NCI-H146 treated with DMSO at 0.1 percent for 48 hours (cell line): ENCODE measurements at regions not wholly inside any gene's neighbourhood (a gene's known extent, or its start where the extent isn't known, plus 50 kb on each side); places are given as distances from the start of the nearest gene placed in this dataset.
A peak's percentile ranks its signal among the peaks of the same experiment; 100 is the strongest.

Source experiments
- DNase-seq: peaks from one replicate; lab custom pipeline; 2025; ENCODE audit not compliant: unreplicated experiment; lab: John Stamatoyannopoulos, UW

- DNase-seq = no peak
These were observed 49.9 kb upstream of the HS6ST1 start for GRCh38 chr2:128368437-128369107.

GRCh38 chr2:128369108-128369555, 50.5 kb upstream of the HS6ST1 start:
- no peak for DNase-seq

GRCh38 chr2:128369602-128370467, 51.2 kb upstream of the HS6ST1 start:
- DNase-seq = no peak

GRCh38 chr2:128370468-128371247, 52.0 kb upstream of the HS6ST1 start:
- no peak for DNase-seq

- no peak for DNase-seq
These were observed 52.6 kb upstream of the HS6ST1 start for GRCh38 chr2:128371248-128371630.

- DNase-seq = no peak
These were observed 53.1 kb upstream of the HS6ST1 start for GRCh38 chr2:128371648-128372345.

- DNase-seq = no peak
These were observed 54.1 kb upstream of the HS6ST1 start for GRCh38 chr2:128372621-128373341.

- DNase-seq = no peak
These were observed 54.9 kb upstream of the HS6ST1 start for GRCh38 chr2:128373451-128374000.

GRCh38 chr2:128374001-128374710, 55.5 kb upstream of the HS6ST1 start:
- no peak for DNase-seq

- no peak for DNase-seq
These were observed 56.2 kb upstream of the HS6ST1 start for GRCh38 chr2:128374711-128375413.

GRCh38 chr2:128375454-128375853, 56.8 kb upstream of the HS6ST1 start:
- DNase-seq = no peak

GRCh38 chr2:128376241-128377041, 57.8 kb upstream of the HS6ST1 start:
- no peak for DNase-seq

- DNase-seq = no peak
These were observed 58.6 kb upstream of the HS6ST1 start for GRCh38 chr2:128377071-128377910.

- DNase-seq = no peak
These were observed 59.8 kb upstream of the HS6ST1 start for GRCh38 chr2:128378231-128379020.

- peak; percentile 63 for DNase-seq
These were observed 60.6 kb upstream of the HS6ST1 start for GRCh38 chr2:128379021-128380015.
